Endothelial cell of umbilical vein (primary cell): ENCODE measurements at regions not wholly inside any gene's neighbourhood (a gene's known extent, or its start where the extent isn't known, plus 50 kb on each side); places are given as distances from the start of the nearest gene placed in this dataset.

Experiments used
- BruUV-seq: library from RNA; stranded (reverse); fragments of 400-500 nt; replicated peaks from 2 replicates; lab custom pipeline; 2021; lab: Mats Ljungman, UMichigan
- CTCF ChIA-PET: fragments of 300-600, 350-600 bp; sonication (Branson Sonifier 250); formaldehyde crosslinking; loops from one replicate; lab custom pipeline; 2021; ENCODE audit warnings: antibody characterized with exemption, inconsistent platforms; lab: Charles Lee
- POLR2A ChIA-PET: fragments of 300-600, 350-600 bp; sonication (Branson Sonifier 250); formaldehyde crosslinking; loops from one replicate; lab custom pipeline; 2021; ENCODE audit warnings: antibody characterized with exemption, inconsistent platforms; lab: Charles Lee
- DNase-seq: peaks from one replicate; pipeline ENCODE4 v3.0.0-alpha.2; 2011; ENCODE audit warnings: low read depth, low spot score
- FAIRE-seq: peaks from 2 replicates; lab custom pipeline; 2011; peaks lifted over from hg19 to GRCh38; lab: Jason Lieb, UNC
- H2AFZ ChIP-seq: 2 replicates; pipeline ENCODE4 v1.6.0; 2012; ENCODE audit warnings: low read depth, low read length, control low read depth, inconsistent platforms
- H3K27ac ChIP-seq: 2 replicates; pipeline ENCODE4 v1.5.1; 2011; ENCODE audit warnings: low read depth, mild to moderate bottlenecking, control low read depth, low read length, moderate library complexity; ENCODE audit not compliant: insufficient read depth
- H3K27me3 ChIP-seq, 2 experiments: 2 replicates each; pipeline versions ENCODE4 v1.6.0 to v1.6.1; 2011; ENCODE audit warnings: low read length in 2 of 2, mixed read lengths in 1 of 2; ENCODE audit not compliant: control insufficient read depth in 2 of 2, insufficient read depth in 2 of 2
- H3K36me3 ChIP-seq, 2 experiments: 2 replicates in 1 of 2; 3 replicates in 1 of 2; pipeline ENCODE4 v1.5.1; 2011; ENCODE audit warnings: low read length in 2 of 2, mild to moderate bottlenecking in 1 of 2, moderate library complexity in 1 of 2; ENCODE audit not compliant: control insufficient read depth in 2 of 2, insufficient read depth in 2 of 2; ENCODE audit errors: extremely low read depth in 1 of 2
- H3K4me1 ChIP-seq: 3 replicates; pipeline ENCODE4 v1.5.1; 2011; ENCODE audit warnings: mild to moderate bottlenecking, low read length; ENCODE audit not compliant: control insufficient read depth, insufficient read depth; ENCODE audit errors: extremely low read depth
- H3K4me2 ChIP-seq: 2 replicates; pipeline ENCODE4 v1.6.1; 2011; ENCODE audit warnings: low read length, control low read depth, mixed read lengths; ENCODE audit not compliant: insufficient read depth
- H3K4me3 ChIP-seq, 3 experiments: fragments of 200-600 bp in 1 of 3; sonication (generic), shearing (Covaris generic) in 1 of 3; replicated peaks in 1 of 3; 2 replicates each; pipeline ENCODE4 v1.5.1; 2011 to 2016; ENCODE audit warnings: control low read depth in 3 of 3, low read length in 3 of 3, mild to moderate bottlenecking in 2 of 3, inconsistent platforms in 1 of 3, low read depth in 1 of 3, moderate library complexity in 1 of 3; ENCODE audit not compliant: insufficient read depth in 1 of 3
- H3K79me2 ChIP-seq: 2 replicates; pipeline ENCODE4 v1.6.0; 2012; ENCODE audit warnings: low read length, inconsistent platforms; ENCODE audit not compliant: control insufficient read depth, insufficient read depth
- H3K9ac ChIP-seq: replicated peaks from 2 replicates; pipeline ENCODE3; 2011; ENCODE audit warnings: low read length, control low read depth; ENCODE audit not compliant: insufficient read depth; ENCODE audit errors: extremely low read depth
- H3K9me1 ChIP-seq: replicated peaks from 3 replicates; pipeline ENCODE4 v1.6.0; 2011; ENCODE audit warnings: mild to moderate bottlenecking, low read length; ENCODE audit not compliant: control insufficient read depth, insufficient read depth; ENCODE audit errors: extremely low read depth
- H3K9me3 ChIP-seq: replicated peaks from 2 replicates; pipeline ENCODE4 v1.5.1; 2012; ENCODE audit warnings: low read length, inconsistent platforms; ENCODE audit not compliant: control insufficient read depth, insufficient read depth
- H4K20me1 ChIP-seq: replicated peaks from 2 replicates; pipeline ENCODE3; 2011; ENCODE audit warnings: mild to moderate bottlenecking, low read length; ENCODE audit not compliant: control insufficient read depth, insufficient read depth; ENCODE audit errors: extremely low read depth
- EZH2 ChIP-seq: IDR thresholded peaks from 2 replicates; pipeline ENCODE4 v1.6.1; 2012; ENCODE audit warnings: borderline replicate concordance, low read depth, mild to moderate bottlenecking, moderate library complexity, low read length, inconsistent platforms; ENCODE audit not compliant: severe bottlenecking
- FOS ChIP-seq: IDR thresholded peaks from 2 replicates; pipeline ENCODE4 v1.6.1; 2011; ENCODE audit warnings: mild to moderate bottlenecking, low read length, moderate library complexity, borderline replicate concordance; ENCODE audit not compliant: insufficient read depth
- GATA2 ChIP-seq: IDR thresholded peaks from 2 replicates; pipeline ENCODE4 v1.7.0; 2011; ENCODE audit warnings: low read depth, mild to moderate bottlenecking, moderate library complexity, mixed read lengths, low read length; ENCODE audit not compliant: insufficient read length, insufficient read depth
- JUN ChIP-seq: IDR thresholded peaks from 2 replicates; pipeline ENCODE4 v1.6.1; 2011; ENCODE audit warnings: borderline replicate concordance, low read depth; ENCODE audit not compliant: insufficient read length, insufficient read depth
- MYC ChIP-seq: IDR thresholded peaks from one replicate; pipeline ENCODE4 v1.6.1; 2011; ENCODE audit warnings: mild to moderate bottlenecking, low read depth, low read length
- POLR2A ChIP-seq: IDR thresholded peaks from 2 replicates; pipeline ENCODE4 v1.6.1; 2012; ENCODE audit warnings: low read depth, mild to moderate bottlenecking, control low read depth, low read length
- POLR2AphosphoS5 ChIP-seq: IDR thresholded peaks from 2 replicates; pipeline ENCODE4 v1.6.1; 2012; ENCODE audit warnings: low read depth, mild to moderate bottlenecking, control low read depth, low read length, moderate library complexity; ENCODE audit not compliant: insufficient read depth
- dilution Hi-C: fragments of 300-500 bp; cut with MboI; formaldehyde crosslinking; loops from one replicate; pipeline ENCODE4 v1.15.0; 2019; ENCODE audit warnings: low sequenced_read_pairs; ENCODE audit not compliant: extremely low pct_ligation_motif_present
- intact Hi-C: fragments of 100-400 bp; cut with micrococcal nuclease; formaldehyde crosslinking; loops from one replicate; pipeline ENCODE4 v1.10.0; 2022
- TF ChIP-seq, protein P1 (sequence below), 2 donors: IDR thresholded peaks; 1 replicate in 1 of 2; 2 replicates in 1 of 2; pipeline ENCODE4 v1.5.1; 2011; ENCODE audit warnings: low read length in 2 of 2, mild to moderate bottlenecking in 2 of 2, moderate library complexity in 2 of 2, control low read depth in 1 of 2, inconsistent platforms in 1 of 2, low read depth in 1 of 2; ENCODE audit not compliant: insufficient read depth in 1 of 2; ENCODE audit errors: extremely low read depth in 1 of 2
- TF ChIP-seq, protein P2 (sequence below): IDR thresholded peaks from 2 replicates; pipeline ENCODE4 v1.6.1; 2011; ENCODE audit not compliant: insufficient read depth, insufficient read length

DNA sequence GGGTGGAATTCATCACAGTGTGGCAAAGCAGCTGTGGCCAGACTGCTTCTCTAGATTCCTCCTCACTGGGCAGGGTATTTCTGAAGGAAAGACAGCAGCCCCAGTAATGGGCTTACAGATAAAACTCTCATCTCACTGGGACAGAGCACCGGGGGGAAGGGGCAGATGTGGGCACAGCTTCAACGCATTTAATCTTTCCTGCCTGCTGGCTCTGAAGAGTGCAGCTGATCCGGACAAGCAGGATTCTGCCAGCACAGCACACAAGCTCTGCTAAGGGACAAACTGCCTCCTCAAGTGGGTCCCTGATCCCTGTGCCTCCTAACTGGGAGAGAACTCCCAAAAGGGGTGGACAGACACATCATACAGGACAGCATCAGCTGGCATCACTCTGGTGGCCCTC lies 779.9 kb upstream of the CNTNAP5 start:
- H3K4me1 ChIP-seq, result no peaks in the 10 kb centered on the region
- TF ChIP-seq, protein P1, sequence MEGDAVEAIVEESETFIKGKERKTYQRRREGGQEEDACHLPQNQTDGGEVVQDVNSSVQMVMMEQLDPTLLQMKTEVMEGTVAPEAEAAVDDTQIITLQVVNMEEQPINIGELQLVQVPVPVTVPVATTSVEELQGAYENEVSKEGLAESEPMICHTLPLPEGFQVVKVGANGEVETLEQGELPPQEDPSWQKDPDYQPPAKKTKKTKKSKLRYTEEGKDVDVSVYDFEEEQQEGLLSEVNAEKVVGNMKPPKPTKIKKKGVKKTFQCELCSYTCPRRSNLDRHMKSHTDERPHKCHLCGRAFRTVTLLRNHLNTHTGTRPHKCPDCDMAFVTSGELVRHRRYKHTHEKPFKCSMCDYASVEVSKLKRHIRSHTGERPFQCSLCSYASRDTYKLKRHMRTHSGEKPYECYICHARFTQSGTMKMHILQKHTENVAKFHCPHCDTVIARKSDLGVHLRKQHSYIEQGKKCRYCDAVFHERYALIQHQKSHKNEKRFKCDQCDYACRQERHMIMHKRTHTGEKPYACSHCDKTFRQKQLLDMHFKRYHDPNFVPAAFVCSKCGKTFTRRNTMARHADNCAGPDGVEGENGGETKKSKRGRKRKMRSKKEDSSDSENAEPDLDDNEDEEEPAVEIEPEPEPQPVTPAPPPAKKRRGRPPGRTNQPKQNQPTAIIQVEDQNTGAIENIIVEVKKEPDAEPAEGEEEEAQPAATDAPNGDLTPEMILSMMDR (IDR thresholded peaks at IDR 0.05; ENCODE audit: extremely low read depth in 1 of 2, insufficient read depth in 1 of 2, low read depth in 1 of 2, low read length in 2 of 2), result no peak
- no peak for TF ChIP-seq MYC
- no peak for TF ChIP-seq EZH2
- TF ChIP-seq JUN, result no peak
- no peak for TF ChIP-seq GATA2
- no peak for TF ChIP-seq POLR2AphosphoS5
- TF ChIP-seq, protein P2, sequence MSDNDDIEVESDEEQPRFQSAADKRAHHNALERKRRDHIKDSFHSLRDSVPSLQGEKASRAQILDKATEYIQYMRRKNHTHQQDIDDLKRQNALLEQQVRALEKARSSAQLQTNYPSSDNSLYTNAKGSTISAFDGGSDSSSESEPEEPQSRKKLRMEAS, result no peak
- TF ChIP-seq POLR2A, result no peak
- TF ChIP-seq FOS, result no peak
- no peaks in the 10 kb centered on the region for H3K9me3 ChIP-seq
- POLR2A ChIA-PET, result no interaction called here
- intact Hi-C loops, result no loop called here
- no peak for FAIRE-seq
- no peaks in the 10 kb centered on the region for H3K79me2 ChIP-seq
- dilution Hi-C loops, result no loop called here
- H3K4me2 ChIP-seq, result no peak overlapping the region
- no TSS peak for BruUV-seq
- no peak overlapping the region for H3K27ac ChIP-seq
- no peaks in the 10 kb centered on the region for H3K36me3 ChIP-seq
- no peak for DNase-seq
- CTCF ChIA-PET, result no interaction called here
- H4K20me1 ChIP-seq, result no peaks in the 10 kb centered on the region
- no peak overlapping the region for H2AFZ ChIP-seq
- H3K9me1 ChIP-seq, result no peaks in the 10 kb centered on the region
- no peaks in the 10 kb centered on the region for H3K27me3 ChIP-seq
- no peak overlapping the region for H3K4me3 ChIP-seq
- H3K9ac ChIP-seq, result no peak overlapping the region
